HG03571 (cell line): ENCODE measurements at regions not wholly inside any gene's neighbourhood (a gene's known extent, or its start where the extent isn't known, plus 50 kb on each side); places are given as distances from the start of the nearest gene placed in this dataset.
"Not testable (repeated sequence)": the region's sequence is repeated elsewhere in the genome, so short reads cannot be mapped to it uniquely, and the experiment has no call there.

ENCODE experiments used
- ATAC-seq: cut with Tn5 transposase; IDR thresholded peaks from one replicate; pipeline ENCODE4 v1.9.1; 2021; ENCODE audit not compliant: unreplicated experiment

DNA sequence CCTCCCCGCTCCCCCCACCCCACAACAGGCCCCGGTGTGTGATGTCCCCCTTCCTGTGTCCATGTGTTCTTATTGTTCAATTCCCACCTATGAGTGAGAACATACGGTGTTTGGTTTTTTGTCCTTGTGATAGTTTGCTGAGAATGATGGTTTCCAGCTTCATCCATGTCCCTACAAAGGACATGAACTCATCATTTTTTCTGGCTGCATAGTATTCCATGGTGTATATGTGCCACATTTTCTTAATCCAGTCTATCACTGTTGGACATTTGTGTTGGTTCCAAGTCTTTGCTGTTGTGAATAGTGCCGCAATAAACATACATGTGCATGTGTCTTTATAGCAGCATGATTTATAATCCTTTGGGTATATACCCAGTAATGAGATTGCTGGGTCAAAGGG, 104.3 kb downstream of the MTPN start:
- not testable (repeated sequence) for ATAC-seq

DNA sequence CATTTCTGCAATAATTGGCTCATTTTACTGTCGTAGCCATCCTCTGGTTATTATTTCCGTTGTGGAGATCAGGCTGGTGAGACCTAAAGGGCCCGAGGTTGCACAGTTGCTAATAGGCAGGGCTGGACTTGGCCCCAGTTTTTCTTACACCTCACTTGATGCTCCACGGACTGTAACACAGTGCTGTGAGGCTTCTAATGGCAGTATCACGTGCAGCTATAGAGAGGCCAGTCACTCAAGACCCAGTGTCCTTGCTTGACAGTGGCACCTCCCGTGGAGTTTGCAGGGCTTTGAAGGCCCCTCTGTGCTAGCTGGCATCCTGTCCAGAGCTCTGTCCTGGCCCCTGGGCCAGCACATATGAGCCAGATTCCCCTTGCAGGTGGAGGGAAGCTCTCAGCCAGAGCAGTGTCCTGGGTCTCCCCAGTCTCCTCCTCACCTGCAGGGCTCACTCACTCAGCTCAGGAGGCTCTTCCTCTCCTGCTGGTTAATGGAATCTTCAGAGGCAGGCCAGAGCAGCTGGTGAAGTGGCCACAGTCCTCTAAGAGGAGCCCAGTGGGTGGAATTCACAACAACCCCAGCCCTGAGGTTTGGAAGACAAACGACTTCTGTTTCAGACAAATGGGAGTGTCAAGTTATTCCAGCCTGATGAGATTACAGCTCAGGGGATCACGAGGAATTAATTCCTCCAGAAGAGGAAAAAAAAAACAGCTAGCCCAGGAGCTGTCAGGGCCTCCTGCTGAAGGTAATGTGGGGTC, 114.2 kb upstream of the FAM180A start:
- ATAC-seq, result no peak

DNA sequence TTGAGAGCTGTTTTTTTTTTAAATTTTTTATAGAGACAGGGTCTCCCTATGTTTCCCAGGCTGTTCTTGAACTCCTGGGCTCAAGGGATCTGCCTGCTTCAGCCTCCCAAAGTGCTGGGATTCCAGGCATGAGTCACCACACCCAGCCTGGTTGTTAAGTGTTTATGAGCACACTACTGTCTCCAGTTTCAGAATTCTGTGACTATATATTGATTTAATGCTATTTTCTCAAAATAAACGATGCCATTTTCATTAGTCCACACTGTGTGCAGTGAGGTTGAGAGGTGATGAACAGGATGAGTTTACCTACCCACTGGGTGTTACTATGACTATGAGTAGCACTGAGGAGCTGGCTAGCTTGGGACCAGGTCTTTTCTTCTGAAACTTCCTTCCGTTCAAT, 110.9 kb upstream of the FAM180A start:
- ATAC-seq, result no peak

DNA sequence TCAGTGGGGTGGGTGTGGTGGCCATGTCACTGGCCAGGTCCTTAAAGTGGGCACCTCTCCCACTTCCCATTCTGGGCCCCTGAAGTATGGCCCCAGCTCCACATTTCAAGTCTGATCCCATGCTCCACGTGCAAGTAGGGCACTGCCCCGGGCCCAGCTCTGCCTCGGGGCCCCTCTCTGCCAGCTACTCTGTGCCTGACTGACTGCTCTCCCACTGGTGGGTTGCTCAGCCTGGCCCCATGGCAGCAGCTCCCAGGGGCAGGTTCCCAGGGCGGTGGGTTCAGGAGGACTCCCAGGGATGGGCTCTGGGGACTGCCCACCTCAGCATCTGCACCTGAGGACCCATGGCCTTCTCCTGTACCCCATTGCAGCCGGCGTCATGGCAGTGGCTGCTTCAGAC, 110.2 kb upstream of the FAM180A start:
- no peak for ATAC-seq

DNA sequence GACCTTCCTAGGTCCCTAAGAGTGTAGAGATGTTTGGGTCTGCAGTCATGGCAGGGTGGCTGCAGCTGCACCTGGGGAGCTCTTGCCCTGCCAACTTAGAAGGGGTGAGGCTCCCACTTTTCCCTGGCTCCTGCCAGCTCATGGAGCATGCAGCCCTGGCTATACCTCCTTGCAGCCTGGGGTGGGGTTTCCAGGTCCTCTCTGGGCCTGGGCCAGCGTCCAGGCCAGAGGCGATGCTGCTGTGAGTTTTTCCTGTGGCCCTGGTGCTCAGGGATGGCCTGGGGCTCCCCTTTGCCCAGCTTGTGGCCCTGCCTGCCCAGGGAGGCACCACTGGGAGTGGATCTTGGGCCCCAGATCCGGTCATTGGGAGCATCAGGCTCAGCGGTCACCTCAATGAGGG, 109.8 kb upstream of the FAM180A start:
- ATAC-seq, result no peak

DNA sequence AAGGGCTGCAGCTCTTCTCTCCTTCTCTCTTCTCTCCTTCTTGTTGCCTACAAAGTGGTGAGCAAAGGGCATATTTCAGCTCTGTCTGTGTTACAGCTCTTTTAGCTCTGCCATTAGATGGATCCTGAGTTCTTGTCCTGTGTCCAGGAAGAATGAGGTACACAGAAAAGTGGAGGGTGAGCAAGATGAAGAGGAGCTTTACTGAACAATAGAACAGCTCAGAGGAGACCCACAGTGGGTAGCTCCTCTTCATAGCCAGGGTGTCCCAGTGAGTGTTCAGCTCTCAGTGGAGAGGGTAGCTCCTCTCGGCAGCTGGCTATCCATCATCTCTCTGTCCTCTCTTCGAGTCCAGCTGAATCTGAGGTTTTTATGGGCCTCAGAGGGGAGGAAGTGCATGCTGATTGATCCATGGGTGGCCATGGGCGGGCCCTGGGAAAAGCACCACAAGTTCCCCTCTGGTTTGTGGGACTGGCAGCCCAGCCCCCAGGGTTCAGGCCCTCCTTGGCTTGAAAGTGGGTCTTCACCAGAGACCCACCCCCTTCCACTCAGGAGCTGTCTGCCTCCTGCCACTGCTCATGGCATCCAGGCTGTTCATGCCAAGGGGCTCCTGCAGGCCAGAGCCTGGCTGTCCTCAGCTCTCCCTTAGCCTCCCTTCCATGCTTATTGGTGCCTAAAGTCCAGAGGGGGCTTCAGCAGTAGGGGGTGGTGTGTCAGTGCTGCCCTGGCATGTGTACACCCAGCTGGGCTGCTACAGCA, 109.1 kb upstream of the FAM180A start:
- no peak for ATAC-seq

DNA sequence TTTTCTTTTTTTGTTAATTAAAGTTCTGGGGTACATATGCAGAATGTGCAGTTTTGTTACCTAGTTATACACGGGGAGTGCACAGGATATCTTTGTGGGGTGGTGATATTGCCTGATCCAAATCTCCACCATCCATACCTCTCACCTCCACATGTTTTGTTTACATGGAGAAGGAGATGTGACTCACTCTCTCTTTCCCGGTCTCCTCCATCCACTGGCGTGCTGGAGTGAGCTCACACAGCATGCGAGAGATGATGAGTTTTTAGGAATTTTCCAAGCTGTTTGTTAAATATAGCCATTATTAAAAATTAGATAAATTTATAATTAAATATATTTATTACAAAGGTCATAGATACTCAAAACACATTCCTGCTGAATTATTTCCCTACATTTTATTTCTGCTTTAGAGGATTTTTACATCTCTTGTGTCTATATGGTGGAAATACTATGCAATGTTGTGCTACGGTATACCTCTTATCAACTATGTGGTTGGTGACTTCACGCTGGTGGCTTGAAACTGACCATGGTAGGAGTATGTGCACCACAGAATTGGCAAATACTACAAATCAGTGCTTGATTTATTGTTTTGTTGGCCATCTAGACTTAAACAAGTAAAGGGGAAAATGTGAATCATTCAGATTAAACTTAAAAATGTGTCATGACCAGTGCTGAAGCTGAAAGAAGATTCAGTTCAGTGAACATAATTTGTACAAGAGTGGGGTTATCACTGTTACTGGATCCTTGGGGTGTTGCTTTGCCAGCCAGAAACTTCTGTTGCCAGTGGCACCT, 107.9 kb upstream of the FAM180A start:
- no peak for ATAC-seq

DNA sequence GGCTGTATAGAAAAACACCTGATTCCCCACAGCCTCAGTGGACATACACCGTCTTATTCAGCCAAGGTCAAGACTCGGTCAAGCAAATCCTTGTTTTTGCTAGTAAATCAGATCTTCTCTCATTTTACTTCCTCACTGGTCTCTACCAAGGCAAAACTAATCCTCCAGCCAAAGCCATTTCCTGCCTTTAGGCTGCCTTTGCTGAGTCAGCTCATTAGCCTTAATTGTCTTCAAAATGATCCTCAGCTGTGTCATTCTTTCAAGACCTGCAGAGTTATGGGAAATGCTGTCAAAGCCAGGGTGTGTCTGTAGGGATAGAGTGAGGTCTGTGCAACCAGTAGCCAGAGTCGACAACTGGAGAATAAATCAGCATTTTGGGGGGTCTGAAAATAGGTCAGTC, 107.2 kb upstream of the FAM180A start:
- ATAC-seq, result no peak

DNA sequence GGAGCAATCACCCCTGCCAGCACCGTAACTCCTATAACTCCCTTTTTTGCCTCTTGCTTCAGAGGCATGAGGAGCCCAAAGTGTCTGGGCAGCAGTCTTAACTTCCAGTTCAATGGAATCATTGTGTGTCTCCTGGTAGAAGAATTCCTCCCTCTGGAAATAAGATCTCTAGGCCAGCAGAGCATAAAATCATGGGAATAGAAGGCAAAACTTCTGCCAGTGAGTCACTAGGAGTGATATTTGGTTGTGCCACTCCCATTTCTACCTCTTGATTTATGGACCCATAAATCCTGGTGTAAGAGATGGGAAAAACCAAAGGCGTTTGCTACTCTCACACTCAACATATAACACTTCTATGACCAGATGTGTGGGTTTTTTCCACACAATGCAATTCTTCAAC, 104.9 kb upstream of the FAM180A start:
- ATAC-seq, result no peak

DNA sequence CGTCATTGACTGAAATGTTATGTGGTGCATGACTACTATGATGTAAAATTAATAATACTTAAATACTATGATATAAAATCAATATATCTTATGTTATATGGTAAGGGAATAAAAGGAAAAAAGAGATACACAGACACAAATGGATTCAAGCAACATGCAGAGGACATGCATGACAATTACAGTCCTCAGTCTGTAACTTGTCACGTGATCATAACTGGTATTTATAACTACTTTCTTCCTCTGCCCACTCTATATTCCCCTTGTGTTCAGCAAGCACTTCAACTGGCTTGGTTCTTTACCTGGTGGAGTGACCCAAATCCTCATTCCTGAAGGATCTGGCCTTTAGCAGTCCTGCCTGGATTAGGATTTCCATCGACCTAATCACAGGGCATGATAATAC, 104.4 kb upstream of the FAM180A start:
- ATAC-seq, result no peak

DNA sequence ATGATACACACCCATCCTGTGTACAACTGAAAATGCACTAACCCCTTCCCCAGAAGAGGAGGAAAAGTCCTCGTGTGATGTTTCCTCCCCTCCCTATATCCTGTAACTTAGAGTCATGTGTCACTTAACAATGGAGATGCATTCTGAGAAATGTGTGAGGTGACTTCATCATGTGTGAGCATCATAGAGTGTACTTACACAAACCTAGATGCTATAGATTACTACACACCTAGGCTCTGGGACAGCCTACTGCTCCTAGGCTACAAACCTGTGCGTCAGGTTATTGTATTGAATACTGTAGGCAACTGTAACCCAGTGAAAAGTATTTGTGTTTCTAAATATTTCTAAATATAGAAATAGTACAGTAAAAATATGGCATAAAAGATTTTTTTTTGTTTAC, 98.6 kb upstream of the FAM180A start:
- ATAC-seq, result no peak

DNA sequence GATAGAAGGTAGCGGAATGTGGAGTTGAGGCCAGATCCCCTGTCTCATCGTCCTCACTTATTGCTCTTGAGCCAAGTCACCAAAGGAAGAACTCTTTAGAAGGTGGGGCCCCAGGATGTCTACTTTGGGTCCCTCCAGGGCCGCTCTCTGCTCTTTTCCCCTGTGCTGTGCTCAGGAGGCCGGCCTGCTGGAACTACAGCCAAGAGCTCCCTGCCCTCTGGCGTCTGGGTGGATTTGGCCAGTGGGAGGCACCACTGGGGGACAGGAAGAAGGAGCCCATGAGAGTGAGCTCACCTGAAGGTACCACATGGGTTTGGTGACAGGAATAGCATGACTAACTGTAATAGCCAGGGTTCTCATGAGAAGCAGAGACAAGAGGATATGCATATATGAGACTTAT, 97.7 kb upstream of the FAM180A start:
- ATAC-seq, result no peak

DNA sequence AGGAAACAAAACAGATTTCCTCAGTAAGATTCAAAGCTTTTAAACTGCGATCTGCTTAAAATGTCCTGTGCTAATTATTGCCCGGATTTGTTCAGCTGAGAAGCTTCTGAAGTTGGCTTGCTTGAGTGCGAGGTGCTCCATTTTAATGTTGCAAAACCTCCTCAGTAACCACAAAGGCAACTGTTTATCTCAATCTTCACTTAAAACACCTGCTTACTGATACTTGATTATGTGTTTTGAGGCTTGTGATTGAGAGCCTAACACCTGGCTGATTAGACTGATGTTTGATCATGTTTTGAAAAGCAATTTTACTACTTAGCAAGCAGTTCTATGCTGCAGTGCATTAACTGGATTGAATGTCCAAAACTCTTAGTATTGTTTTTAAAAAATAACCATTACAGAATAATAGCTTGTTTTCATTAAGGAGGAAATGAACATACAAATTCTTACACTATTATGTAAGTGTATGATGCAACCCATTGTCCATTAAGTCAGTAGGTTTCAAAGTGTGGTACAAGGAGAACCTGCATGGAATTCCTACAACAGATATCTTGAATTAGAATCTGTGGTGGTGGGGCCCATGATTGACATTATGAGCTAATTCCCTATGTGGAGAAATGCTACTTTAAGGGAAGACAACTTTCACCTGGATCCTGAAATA, 96.9 kb upstream of the FAM180A start:
- no peak for ATAC-seq

DNA sequence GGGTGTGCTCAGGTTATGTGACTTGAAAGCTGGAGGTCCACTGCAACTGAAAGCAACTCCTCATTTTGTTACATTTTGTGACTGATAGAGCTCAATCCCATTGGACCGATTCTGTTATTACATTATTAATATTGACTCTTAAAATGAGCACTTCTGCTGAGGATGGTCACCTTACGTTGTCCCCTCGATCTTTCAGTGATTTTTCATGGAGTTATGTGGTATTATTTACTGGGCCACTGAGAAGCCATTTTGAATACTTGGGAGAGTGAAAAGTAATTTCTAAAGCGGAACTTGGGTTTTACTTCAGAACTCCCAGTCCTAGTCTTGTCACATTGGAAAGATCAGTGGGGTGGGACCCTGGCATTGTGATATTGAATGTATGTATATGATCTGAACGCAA, 96.3 kb upstream of the FAM180A start:
- no peak for ATAC-seq

DNA sequence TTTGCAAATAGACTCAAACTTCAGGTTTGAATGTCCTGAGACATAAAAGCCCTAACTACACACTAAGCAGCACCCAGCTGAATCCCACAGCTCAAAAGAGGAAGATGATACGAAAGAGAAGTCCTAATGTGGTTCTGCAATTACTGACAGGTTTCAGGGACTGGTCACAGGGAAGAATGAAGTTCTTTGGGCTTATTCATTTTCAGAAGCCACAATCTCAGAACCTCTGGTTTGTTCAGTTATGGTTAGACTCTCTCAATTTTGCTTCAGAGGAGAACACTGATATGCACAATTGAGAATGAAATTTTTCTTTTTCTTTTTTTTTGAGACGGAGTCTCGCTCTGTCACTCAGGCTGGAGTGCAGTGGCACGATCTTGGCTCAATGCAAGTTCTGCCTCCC, 94.6 kb upstream of the FAM180A start:
- ATAC-seq, result peak; percentile 96

DNA sequence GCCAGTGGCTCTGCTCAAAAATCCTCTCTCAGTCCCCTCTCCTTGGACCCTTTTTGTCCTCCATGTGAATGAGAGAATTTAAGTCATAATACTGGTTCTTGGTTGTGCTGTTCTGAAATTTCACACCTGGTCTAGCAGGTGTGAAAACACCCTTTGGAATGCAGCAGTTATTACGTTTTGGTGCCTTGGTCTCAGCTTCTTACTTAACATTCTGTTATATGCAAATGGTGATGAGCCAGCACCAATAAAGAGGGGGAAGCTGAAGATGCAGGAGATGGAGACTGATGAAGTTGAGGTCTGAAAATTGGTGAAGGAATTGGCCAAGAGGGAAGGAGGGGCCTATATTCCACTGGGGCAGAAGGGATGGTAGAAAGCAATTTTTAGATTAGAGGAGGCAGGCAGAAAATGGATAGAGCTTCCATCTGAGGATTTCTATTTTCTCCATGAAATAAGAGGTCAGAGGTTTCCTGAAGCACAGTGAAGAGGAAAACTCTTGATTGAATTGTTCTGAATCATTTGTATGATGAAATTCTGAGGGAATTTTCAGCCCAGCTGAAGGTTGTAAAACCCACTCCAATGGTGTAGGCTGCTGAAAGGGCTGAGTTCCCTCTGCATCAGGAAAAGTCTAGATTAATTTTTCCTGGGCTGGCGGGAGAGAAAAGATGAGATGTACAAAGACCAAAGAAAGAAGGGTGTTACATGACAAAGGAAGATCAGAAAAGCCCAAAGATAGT, 94.0 kb upstream of the FAM180A start:
- no peak for ATAC-seq

DNA sequence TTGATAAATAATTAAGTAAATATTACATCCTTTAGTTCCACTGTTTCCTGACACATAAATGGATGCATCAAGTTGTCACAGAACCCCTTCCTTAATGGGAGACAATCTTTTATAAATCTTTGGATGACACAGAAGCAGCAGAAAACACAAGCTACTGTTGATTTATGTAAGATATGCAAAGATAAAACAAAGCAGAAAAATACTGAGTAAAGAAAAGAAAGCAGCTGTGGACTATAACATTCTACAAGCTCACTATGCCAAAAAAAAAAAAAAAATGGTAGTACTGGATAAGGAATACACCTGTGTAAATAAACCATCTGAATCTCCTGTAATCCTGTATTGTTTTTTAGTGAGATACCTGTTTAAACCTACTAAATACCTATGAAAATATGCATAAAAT, 92.0 kb upstream of the FAM180A start:
- ATAC-seq, result no peak

DNA sequence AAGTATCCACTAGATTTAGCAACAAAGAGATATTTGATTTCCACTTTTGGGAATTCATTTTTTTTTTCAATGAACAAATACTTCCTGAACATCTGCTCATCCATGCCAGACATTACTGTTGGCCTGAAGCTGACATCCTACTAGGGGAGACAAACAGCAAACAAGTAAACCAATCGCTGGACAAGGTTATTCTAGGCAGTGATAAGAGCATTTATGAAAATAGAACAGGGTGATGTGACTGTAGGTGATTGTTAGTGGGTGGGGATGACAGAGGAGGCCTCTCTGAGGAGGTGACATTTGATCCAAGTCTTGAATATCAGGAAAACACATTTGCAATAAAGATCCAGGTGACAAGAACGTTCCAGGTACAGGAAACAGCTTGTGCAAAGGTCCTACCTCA, 89.1 kb upstream of the FAM180A start:
- no peak for ATAC-seq

DNA sequence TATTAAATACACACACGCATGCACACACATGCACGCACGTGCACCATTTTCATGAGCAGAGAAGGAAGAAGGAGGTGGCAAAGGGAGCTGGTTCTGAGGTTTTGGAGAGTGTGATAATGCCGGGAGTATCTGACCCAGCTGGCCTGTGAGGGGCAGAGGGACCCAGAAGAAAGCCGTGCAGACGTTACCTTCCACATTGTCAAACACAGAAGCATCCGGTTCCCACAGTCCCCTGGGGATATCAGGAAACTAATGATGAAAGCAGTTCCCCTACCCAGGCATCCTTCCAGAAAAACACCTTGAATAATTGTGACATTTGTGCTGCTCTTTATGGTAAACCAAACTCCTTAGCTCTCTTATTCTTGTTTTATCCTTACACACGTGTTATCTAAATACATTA, 85.7 kb upstream of the FAM180A start:
- no peak for ATAC-seq

DNA sequence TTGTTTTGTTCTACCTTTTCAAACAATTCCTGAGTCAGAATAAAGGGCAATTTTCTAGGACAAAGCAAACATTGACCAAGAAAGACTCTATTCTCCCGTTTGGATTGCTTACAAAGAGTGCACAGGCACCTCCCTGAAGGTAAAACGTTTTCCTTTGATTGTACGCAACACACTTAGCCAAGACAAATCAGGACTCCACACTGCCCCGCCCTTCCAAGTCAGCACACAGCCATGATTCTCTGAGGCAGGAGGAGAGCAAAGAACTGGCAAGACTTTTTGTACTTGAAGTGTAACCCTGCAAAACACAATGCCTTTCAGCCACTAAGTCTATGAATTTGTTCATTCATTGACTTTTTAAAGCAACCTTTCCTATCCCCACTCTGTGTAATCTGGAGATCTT, 85.0 kb upstream of the FAM180A start:
- no peak for ATAC-seq
